Amygdala (tissue), 56 donors: ENCODE measurements at regions not wholly inside any gene's neighbourhood (a gene's known extent, or its start where the extent isn't known, plus 50 kb on each side); places are given as distances from the start of the nearest gene placed in this dataset.

ENCODE experiments used
- DNase-seq, 56 donors: peaks; one replicate each; lab custom pipeline; 2025; lab: John Stamatoyannopoulos, UW

GRCh38 chr9:31799953-31800609 is 584.4 kb upstream of the ACO1 start:
- DNase-seq = no peak

DNA sequence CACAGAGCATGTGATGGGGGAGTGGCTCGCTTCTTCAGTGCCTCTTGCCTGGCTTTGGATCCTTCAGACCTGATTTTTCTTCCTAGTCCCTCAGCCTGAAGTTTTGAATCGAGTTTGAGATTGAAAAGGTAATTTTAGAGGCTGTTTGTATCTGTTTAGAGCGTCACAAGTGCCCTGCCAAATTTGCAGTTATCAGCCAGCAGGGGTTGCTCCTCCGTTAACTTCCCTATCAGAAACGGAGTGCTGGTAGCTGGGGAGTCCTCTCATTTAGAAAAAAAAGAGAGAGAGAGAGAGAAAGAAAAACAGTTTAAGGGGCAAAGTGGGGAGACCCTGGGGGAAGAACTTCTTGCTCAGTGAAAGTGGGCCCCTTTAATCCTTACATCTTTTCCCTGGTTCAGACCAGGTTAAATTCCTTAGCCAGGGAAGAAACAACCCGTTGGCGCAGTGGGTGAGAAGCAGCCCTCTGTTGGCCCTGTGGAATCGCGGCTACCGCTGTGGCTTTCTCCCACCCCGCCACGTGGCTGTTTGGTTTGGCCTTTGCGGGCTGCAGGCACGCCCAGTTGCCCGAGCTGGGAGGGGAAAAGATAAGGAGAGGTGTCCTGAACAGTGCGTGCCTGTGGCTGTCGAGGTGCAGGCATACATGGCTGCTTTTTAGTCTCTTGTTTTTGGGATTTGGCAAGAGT is 576.7 kb upstream of the ACO1 start:
- DNase-seq = no peak

GRCh38 chr9:31808766-31809165 is 575.7 kb upstream of the ACO1 start:
- DNase-seq = no peak

GRCh38 chr9:31820426-31820825 is 564.0 kb upstream of the ACO1 start:
- DNase-seq = no peak

GRCh38 chr9:31821583-31821982 is 562.9 kb upstream of the ACO1 start:
- DNase-seq = no peak

GRCh38 chr9:31823365-31823764 is 561.1 kb upstream of the ACO1 start:
- DNase-seq = no peak

- no peak for DNase-seq
These were observed 559.6 kb upstream of the ACO1 start for GRCh38 chr9:31824860-31825259.

DNA sequence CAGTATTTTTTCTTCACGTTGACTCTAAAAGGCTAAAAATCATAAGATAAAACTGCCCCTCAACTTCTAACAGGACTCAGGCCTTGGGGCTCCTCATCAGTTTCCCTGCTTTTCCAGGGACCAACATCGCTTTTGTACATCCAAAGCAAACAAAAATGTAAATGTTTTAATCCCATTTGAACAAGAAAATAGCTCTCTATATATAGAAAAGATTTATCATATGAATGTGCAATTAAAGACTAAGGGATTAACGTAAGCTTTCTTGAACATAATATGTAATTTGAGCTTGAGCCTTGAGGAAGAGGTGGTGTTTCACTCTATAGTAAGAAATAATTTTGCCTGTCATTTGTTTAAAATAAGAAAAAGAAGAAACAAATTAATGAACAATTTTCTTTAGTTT is 547.2 kb upstream of the ACO1 start:
- no peak for DNase-seq

DNA sequence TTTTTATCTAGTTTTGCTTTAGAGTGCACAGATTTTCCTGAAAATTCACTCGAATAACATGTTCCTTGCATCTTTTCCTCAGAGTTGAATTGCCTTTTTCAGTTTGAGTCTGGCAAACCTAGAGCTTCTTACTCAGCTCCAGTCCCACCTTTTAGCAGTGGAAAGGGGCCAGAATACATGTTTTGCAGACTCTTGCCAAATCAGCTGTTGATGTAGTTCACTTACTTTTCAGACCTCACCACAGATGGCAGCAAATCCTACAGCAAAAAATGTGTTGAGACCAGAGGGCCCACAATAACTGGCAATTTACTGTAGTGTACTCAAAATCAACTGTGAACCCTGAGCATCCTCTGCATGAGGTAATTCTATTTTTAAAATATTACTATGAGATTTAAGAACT is 545.2 kb upstream of the ACO1 start:
- DNase-seq = peak in 4 of 56 donors; percentile 5 to 6 (median 5)

DNA sequence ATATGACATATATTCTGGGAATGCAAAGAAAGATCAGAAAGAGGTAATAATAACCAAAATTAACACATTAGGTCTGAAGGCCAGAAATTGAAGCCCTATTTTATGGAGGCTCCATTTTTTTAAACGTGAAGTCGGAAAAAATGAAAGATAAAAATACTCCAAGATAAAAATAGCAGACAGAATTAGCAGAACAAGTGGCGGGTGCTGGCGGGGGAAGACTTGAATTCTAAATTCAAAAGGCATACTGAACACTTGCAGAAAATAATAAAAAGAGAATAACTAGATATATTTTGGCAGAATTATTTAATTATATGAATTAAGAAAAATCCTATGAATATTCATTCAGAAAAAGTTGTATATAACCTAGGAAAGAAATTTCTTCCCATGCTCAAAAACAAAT is 543.7 kb upstream of the ACO1 start:
- DNase-seq = no peak

DNA sequence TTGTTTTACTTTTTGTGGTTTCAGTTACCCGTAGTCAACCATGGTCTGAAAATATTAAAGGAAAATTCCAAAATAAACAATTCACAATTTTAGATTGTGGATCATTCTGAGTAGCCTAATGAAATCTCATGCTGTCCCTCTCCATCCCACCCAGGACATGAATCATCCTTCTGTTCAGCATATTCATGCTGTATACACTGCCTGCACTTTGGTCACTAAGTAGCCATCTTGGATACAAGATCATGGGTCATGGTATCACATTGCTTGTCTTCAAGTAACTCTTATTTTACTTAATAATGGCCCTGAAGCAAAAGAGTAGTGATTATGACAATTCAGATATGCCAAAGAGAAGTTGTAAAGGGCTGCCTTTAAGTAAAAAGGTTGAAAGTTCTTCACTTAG is 536.5 kb upstream of the ACO1 start:
- no peak for DNase-seq

- DNase-seq = no peak
These were observed 535.7 kb upstream of the ACO1 start for GRCh38 chr9:31848505-31849285.

- no peak for DNase-seq
These were observed 530.3 kb upstream of the ACO1 start for GRCh38 chr9:31854187-31854586.

GRCh38 chr9:31868830-31869229 is 515.6 kb upstream of the ACO1 start:
- DNase-seq = no peak

DNA sequence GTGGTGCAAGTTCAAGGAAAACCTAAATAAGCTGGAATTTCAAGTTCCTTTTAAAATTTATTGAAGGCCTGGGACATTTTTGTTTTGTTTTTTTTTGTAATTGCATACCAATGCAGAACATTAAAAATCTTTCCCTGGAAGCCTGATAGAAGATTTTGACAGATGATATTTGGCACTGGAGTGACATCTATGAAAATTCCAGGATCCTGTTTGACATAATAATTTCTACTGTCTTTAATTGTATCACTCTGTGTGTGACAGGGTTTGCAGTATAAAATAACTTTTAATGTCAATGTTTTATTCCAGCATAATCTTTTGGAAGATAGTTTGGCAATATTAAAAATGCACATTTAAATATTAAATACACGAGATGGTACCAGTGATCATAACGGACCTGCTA is 514.2 kb upstream of the ACO1 start:
- no peak for DNase-seq

DNA sequence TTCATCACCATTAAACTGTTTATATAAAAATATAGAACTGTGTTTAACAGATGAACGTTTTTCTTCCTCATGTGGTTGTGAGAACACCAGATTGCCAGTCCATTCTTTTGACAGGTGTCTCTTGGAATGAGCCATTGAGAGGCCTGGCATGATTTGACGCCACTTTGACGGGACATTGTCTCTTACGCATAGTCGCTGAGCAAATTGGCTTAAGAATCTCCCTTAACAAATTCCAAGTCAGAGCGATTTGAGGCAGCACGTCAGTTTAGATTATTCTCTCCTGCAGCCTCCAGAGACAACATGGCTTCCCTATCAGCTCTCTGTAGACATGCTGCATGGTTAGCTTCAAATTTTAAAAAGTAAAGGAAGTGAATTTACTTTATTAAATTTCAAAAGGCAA is 510.7 kb upstream of the ACO1 start:
- no peak for DNase-seq

DNA sequence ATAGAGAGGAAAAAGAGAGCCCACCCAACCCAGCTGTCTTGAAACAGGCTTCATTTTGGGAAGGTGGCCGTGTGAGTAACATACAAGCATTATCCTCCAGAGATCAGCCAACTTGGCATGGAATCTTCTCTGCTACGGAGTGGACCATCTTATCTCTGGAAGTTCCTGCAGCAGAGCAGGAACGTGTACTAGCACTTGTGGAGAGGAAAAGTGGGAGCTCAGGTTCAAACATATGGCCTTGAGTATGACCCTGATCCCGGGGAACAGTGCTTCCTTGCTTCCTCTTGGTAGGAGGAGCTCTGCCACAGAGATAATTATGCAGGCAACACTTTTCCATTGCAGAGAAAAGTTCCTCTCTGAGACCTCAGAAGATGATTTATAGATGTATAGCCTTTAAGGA is 490.4 kb upstream of the ACO1 start:
- DNase-seq = no peak

DNA sequence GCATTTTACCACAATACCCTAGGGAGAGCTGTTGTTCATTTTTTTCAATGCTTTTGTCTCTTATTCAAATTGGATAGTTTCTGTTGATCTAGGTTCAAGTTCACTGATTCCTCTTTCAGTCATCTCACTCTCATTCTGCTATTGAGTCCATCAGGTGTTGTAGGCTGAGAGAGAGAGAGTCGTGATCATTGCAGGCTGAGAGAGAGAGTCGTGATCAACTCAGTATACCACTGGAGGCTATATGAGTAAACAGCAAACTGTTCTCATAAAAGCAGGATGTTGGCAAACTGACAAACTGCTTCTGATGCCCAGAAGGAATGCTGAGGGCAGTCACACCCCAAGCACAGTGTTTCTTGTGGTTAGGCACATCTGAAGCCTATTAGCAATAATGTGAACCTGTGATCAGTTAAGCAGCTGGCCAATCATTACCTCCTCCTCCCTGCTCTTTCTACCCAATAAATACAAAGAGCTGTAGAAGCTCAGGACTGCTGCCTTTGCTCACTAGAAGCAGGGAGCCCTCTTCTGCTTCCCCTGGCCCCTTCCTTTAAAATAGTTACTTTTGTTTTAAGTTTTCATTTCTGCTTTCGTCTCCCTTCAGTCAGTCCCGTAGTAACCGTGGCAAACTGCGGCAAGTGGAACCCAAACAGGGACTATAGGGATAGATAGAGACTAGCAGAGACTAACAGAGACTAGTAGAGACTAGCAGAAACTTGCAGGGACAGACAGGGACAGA is 476.1 kb upstream of the ACO1 start:
- DNase-seq = peak in 1 of 56 donors; percentile 0

DNA sequence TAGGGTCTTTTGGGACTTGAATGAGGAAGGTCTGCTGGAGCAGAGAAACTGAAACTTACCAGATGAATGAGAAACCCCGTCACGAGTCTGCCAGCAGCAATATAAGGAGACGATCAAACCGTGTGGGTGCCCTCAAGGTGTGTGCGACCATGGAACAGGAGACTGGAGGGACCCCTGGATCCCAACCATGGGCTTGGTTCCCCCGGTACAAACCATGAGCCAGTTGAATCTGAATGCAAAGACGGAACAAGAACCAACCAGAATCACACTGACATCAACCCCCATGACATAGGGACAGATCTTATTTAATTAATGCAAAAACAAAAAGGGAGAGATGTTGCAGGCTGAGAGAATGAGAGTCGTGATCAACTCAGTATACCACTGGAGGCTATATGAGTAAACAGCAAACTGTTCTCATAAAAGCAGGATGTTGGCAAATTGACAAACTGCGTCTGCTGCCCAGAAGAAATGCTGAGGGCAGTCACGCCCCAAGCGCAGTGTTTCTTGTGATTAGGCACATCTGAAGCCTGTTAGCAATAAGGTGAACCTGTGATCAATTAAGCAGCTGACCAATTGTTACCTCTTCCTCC is 475.5 kb upstream of the ACO1 start:
- DNase-seq = peak in 2 of 56 donors; percentile 0 to 6

GRCh38 chr9:31912636-31913035 is 471.8 kb upstream of the ACO1 start:
- DNase-seq = no peak
